Stimulated activated CD8-positive, alpha-beta memory T cell treated with anti-CD3 and anti-CD28 coated beads, Interleukin-7, amount 100 ng/mL, for 4 hours (primary cell): ENCODE measurements at regions not wholly inside any gene's neighbourhood (a gene's known extent, or its start where the extent isn't known, plus 50 kb on each side); places are given as distances from the start of the nearest gene placed in this dataset.

ENCODE experiments used
- DNase-seq, 2 donors: peaks; one replicate each; pipeline ENCODE4 v3.0.0-alpha.2; 2020; ENCODE audit warnings: low read depth in 2 of 2

GRCh38 chr5:165521816-165522610, 2016.6 kb downstream of the MAT2B start:
- DNase-seq, result no peak

GRCh38 chr5:165525271-165525670, 2019.9 kb downstream of the MAT2B start:
- no peak for DNase-seq

GRCh38 chr5:165526357-165526756, 2020.9 kb downstream of the MAT2B start:
- DNase-seq, result no peak

GRCh38 chr5:165527577-165527976, 2022.2 kb downstream of the MAT2B start:
- no peak for DNase-seq

DNA sequence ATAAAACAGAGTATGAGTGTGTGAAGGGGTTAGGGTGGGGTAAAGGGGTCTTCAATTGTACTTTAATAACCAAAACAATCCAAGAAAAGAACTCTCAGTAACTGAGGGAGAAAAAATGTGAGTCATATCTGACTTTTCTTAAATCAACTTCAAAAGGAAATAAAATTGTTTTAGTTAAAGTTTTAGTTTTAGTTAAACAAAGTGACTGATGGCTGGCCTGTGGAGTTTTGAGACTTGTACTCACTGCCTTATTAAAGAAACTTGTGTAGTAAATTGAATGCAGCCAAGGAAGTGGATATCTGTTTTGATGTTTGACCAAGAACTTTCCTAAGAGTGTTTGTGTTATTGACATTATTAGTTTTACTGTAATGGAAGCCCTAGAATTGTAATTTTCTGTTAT, 2032.6 kb downstream of the MAT2B start:
- no peak for DNase-seq

GRCh38 chr5:165559645-165560044, 2054.2 kb downstream of the MAT2B start:
- no peak for DNase-seq

DNA sequence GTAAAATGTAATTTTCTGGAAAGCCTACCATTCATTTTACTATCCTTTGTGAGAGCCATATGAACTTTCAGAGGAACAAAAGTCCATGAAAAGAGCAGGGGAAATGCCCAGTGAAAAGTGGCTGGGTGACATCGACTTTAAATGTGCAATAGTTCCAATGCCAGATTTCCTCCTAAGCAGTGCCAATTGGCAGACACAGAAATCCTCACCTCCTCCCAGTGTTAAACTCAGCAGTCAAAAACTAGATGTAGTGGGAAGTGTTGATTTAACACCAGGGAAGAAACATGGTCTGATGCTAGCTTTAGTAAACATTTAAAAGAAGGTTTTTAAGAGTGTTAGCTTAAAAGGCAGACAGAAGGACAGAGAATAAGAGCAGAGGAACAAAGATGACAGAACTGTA, 2055.2 kb downstream of the MAT2B start:
- DNase-seq, result no peak

GRCh38 chr5:165565911-165566310, 2060.5 kb downstream of the MAT2B start:
- no peak for DNase-seq

DNA sequence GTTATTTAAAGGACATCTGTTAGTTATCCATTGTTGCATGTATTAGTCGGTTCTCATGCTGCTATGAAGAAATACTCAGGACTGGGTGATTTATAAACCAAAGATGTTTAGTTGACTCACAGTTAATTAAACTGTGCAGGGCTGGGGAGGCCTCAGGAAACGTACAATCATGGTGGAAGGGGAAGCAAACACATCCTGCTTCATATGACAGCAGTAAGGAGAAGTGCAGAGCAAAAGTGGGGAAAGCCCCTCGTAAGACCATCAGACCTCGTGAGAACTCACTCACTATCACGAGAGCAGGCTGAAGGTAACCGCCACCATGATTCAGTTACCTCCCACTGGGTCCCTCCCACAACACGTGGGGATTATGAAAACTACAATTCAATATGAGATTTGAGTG, 2064.1 kb downstream of the MAT2B start:
- DNase-seq, result no peak

DNA sequence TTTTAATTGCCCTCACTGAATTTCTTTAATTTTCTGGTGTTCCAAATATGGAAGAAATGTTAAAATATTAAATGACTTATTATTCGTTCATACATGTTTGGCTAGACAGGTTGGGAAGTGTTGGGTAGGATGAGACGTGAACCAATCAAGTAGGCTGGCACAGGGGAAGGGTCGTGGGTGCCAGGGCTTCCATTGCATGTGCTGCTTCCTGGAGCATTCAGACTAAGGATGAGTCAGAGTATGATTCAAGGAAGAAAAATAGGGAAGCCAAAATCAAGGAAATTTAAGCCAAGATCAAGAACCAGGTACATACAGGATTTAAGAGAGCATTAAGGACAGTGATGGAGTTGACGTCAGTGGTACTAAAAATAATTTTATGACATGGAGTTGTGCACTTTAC, 2068.0 kb downstream of the MAT2B start:
- no peak for DNase-seq

- no peak for DNase-seq
Observed at GRCh38 chr5:165574100-165574499, 2068.7 kb downstream of the MAT2B start.

DNA sequence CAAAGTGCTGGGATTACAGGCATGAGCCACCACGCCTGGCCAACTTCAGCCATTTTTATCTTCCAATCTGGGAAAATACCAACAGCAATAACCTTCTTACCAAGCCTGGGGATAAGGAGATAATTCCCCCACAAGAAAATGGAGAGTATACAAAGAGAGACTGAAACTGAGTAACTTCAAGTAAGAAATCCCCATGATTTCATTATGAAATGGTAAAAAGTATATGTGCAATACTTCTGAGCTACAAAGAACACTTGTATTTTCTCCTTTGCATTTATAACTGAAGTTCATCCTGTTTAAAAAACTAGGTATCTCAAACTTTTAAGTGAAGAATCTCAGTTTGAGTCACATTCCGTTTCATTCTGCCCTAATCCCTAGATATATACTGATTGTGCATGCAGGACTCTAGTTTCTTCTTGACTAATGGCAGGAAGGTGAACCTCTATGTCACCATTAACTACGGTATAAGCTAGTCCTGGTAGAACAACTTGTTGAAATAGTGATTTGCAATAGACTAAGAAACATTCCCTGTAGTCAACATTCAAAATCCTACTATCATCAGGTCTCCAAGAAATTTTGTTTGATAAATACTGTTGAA, 2071.4 kb downstream of the MAT2B start:
- no peak for DNase-seq

DNA sequence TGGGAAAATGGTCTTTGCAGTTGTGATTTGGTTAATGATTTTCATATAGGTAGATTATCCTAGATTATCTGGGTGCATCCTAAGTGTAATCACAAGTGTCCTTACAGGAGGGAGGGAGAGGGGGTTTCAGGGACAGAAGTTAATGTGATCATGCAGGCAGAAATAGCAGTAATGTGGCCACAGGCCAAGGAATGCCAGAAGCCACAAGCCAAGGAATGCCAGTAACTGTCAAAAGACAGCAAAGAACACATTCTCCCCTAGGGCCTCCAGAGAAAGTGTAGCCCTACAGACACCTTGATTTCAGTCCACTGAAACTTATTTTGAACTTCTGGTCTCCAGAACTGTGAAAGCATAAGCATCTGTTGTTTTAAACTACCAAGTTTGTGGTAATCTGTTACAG, 2074.5 kb downstream of the MAT2B start:
- no peak for DNase-seq

DNA sequence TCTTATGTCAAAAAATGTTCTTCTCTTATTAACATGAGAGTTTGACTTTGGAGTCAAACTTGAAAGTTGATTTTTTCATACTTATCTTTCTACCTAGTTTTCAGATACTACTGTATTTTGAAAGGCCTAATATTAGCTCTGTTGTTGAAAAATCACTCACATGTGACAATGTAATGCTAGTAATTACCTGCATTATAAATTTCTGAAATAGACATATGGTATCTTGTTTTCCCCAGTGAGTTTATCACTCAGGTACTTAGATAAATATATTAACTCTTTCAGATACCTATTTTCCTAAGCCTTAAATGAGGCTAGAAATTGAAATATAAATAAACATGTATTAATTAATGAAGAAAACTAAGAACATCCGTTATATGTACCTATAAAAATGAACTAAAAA, 2089.3 kb downstream of the MAT2B start:
- DNase-seq, result no peak

- DNase-seq, result no peak
Observed at GRCh38 chr5:165602529-165602928, 2097.1 kb downstream of the MAT2B start.

GRCh38 chr5:165607026-165607425, 2101.6 kb downstream of the MAT2B start:
- no peak for DNase-seq

- DNase-seq, result no peak
Observed at GRCh38 chr5:165609871-165610270, 2104.5 kb downstream of the MAT2B start.

DNA sequence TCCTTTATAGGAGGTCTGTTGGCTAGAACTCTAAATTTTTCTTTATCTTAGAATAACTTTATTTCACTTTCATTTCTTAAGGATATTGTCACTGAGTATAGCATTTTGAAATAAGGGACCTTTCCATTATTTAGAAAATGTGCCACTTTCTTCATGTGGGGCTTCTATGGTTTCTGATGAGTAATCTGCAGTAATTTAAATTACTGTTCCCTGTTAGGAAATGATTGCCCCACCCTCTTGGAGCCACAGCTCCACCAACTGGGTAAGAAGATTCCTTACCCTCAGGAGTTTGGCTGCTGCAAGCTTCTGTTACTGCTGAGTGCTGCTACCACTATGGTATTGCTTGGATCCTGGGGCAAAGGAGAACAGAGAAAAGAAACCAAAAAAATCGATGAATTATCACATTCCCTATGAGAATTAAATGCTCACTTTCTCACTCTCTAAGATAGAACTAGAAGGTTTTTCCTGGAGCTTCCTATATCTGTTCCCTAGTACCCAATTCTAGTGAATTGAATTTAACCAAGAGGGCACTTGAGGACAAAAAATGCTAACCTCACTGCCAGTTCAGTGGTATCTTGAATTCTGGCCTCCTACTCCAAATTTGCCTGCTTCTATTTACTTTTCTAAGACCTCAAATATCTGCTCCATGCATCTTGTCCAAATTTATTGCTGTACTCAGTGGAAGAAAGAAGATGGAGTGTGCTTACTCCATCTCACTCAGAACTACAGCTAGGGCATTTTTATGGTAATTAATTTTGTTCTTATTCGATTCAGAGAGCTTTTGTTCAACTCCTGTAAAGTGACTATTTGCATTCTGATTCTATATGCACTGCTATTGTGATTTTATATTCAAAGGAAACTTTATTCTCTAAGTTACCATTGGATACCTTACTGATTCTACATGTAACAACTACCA, 2111.3 kb downstream of the MAT2B start:
- DNase-seq, result no peak

GRCh38 chr5:165617491-165617890, 2112.1 kb downstream of the MAT2B start:
- DNase-seq, result no peak

- DNase-seq, result no peak
Observed at GRCh38 chr5:165620394-165620793, 2115.0 kb downstream of the MAT2B start.

DNA sequence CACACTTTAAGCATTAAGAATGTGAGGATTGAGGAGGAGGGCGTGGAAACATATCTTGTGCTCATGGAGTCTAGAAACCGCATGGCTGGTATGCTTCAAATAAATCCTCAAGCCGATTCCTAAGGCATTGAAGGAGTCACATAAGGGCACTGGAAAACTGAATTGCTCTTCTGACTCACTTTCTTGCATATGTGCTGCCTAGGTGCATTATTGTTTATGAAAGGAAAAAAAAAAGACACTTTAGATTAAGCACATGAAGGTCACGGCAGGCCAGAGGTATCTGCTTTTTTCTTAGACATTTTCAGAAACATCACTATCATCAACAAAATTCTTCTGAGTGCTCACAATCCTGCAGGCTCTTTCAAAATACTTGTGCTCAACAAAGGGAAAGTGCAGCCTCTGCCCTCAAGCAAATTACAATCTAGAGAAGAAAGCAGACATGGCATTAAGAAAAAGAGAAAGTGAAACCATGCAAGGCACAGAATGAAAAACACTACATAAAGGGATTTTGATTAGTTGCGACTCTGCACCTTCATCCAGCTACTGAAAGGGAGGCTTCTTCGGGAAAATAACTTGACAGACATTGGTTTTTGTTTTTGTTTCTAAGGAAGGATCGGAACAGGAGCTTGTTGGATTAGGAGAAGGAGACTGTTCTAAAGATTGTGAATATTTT, 2117.6 kb downstream of the MAT2B start:
- DNase-seq, result no peak
